Neural cell (in vitro differentiated cells): ENCODE measurements at regions not wholly inside any gene's neighbourhood (a gene's known extent, or its start where the extent isn't known, plus 50 kb on each side); places are given as distances from the start of the nearest gene placed in this dataset.

Experiments
- H2AFZ ChIP-seq: fragments of 200-600, 300-800 bp; sonication (generic), shearing (Covaris generic); 2 replicates; pipeline ENCODE4 v1.6.0; 2014; ENCODE audit warnings: low read depth, mild to moderate bottlenecking, antibody characterized with exemption, low read length, moderate library complexity
- H3F3A ChIP-seq: fragments of 200-600 bp; shearing (Covaris generic); 2 replicates; pipeline ENCODE4 v1.6.1; 2016; ENCODE audit warnings: mild to moderate bottlenecking, moderate library complexity, mixed read lengths, antibody characterized with exemption, low read length; ENCODE audit not compliant: insufficient read depth, poor library complexity, severe bottlenecking
- H3K27ac ChIP-seq: fragments of 200-600, 300-800 bp; sonication (generic), shearing (Covaris generic); 2 replicates; pipeline ENCODE4 v1.5.1; 2014; ENCODE audit warnings: mild to moderate bottlenecking, low read length, moderate library complexity
- H3K27me3 ChIP-seq: fragments of 300-800, 200-600 bp; sonication (generic), shearing (Covaris generic); 2 replicates; pipeline ENCODE4 v1.6.0; 2014; ENCODE audit warnings: mild to moderate bottlenecking, low read depth, low read length, moderate library complexity; ENCODE audit not compliant: insufficient read depth
- H3K36me3 ChIP-seq: fragments of 300-800, 200-600 bp; sonication (generic), shearing (Covaris generic); 2 replicates; pipeline ENCODE4 v1.5.1; 2014; ENCODE audit warnings: mild to moderate bottlenecking, antibody characterized with exemption, low read length, moderate library complexity; ENCODE audit not compliant: insufficient read depth
- H3K4me2 ChIP-seq: fragments of 300-800, 200-600 bp; sonication (generic), shearing (Covaris generic); 2 replicates; pipeline ENCODE4 v1.6.0; 2014; ENCODE audit warnings: mild to moderate bottlenecking, low read length
- H3K4me3 ChIP-seq: fragments of 300-800, 200-600 bp; sonication (generic), shearing (Covaris generic); 2 replicates; pipeline ENCODE4 v1.5.1; 2014; ENCODE audit warnings: mild to moderate bottlenecking, low read length, moderate library complexity
- H3K79me2 ChIP-seq: fragments of 200-600 bp; shearing (Covaris generic); replicated peaks from 2 replicates; pipeline ENCODE4 v1.6.0; 2014; ENCODE audit warnings: mild to moderate bottlenecking, low read length, moderate library complexity; ENCODE audit not compliant: insufficient read depth
- H3K9ac ChIP-seq: fragments of 300-800, 200-600 bp; sonication (generic), shearing (Covaris generic); 2 replicates; pipeline ENCODE4 v1.6.1; 2016; ENCODE audit warnings: mild to moderate bottlenecking, low read length, mixed read lengths
- H3K9me2 ChIP-seq: fragments of 200-600 bp; shearing (Covaris generic); 2 replicates; pipeline ENCODE4 v1.6.1; 2016; ENCODE audit warnings: mild to moderate bottlenecking, low read length, mixed read lengths; ENCODE audit not compliant: insufficient read depth
- H3K9me3 ChIP-seq: fragments of 200-600, 300-800 bp; sonication (generic), shearing (Covaris generic); 2 replicates; pipeline ENCODE4 v1.6.1; 2016; ENCODE audit warnings: mild to moderate bottlenecking, mixed run types, low read length, moderate library complexity, mixed read lengths
- H4K20me1 ChIP-seq: fragments of 200-600 bp; shearing (Covaris generic); 2 replicates; pipeline ENCODE4 v1.6.1; 2016; ENCODE audit warnings: mild to moderate bottlenecking, mixed run types; ENCODE audit not compliant: insufficient read depth
- CTCF ChIP-seq: fragments of 450-650 bp; IDR thresholded peaks from 2 replicates; pipeline ENCODE4 v1.5.1; 2014; ENCODE audit warnings: antibody characterized with exemption, mild to moderate bottlenecking, moderate library complexity; ENCODE audit not compliant: poor library complexity, severe bottlenecking
- EP300 ChIP-seq: fragments of 450-650 bp; conservative IDR thresholded peaks from 2 replicates; pipeline ENCODE4 v1.6.1; 2014; ENCODE audit warnings: antibody characterized with exemption, mild to moderate bottlenecking, moderate library complexity; ENCODE audit not compliant: poor library complexity, severe bottlenecking
- EZH2 ChIP-seq: fragments of 200-600, 300-800 bp; shearing (Covaris generic), sonication (generic); IDR thresholded peaks from 2 replicates; pipeline ENCODE4 v1.6.1; 2014; ENCODE audit warnings: antibody characterized with exemption, low read length, borderline replicate concordance, mild to moderate bottlenecking; ENCODE audit not compliant: insufficient read depth, poor library complexity, severe bottlenecking
- MXI1 ChIP-seq: fragments of 450-650 bp; conservative IDR thresholded peaks from 2 replicates; pipeline ENCODE4 v1.6.1; 2014; ENCODE audit warnings: antibody characterized with exemption, mild to moderate bottlenecking; ENCODE audit not compliant: poor library complexity, severe bottlenecking
- POLR2AphosphoS5 ChIP-seq: IDR thresholded peaks from 2 replicates; pipeline ENCODE4 v1.6.1; 2012
- RAD21 ChIP-seq: fragments of 450-650 bp; conservative IDR thresholded peaks from 2 replicates; pipeline ENCODE4 v1.6.1; 2014; ENCODE audit warnings: antibody characterized with exemption, mild to moderate bottlenecking, moderate library complexity
- SMC3 ChIP-seq: fragments of 450-650 bp; conservative IDR thresholded peaks from 2 replicates; pipeline ENCODE4 v1.6.1; 2014; ENCODE audit warnings: antibody characterized with exemption, mild to moderate bottlenecking, moderate library complexity; ENCODE audit not compliant: poor library complexity
- TAF1 ChIP-seq: IDR thresholded peaks from 2 replicates; pipeline ENCODE4 v1.6.1; 2012; ENCODE audit warnings: low read depth
- TF ChIP-seq, protein P1 (sequence below): IDR thresholded peaks from 2 replicates; pipeline ENCODE4 v1.6.1; 2012; ENCODE audit warnings: borderline replicate concordance

DNA sequence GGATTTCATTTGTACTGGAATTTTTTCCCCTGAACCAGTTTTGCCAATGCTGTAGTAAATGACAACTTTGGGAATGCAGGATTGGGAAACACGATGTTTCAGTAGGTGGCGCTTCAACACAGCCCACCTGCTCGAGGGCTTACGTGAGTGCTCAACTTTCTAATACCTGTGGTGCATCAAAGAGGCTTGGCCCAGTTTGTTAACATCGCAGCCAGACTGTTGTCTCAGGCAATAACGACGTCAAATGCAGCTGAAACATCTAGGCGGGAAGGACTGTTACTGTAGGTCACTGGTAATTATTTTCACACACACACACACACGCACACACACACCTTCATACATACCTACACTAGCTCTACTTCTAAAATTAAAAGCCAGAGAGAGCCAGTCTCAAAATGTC, 815.5 kb upstream of the SLC35B3 start:
- no peaks in the 10 kb centered on the region for H3K9me2 ChIP-seq
- no peak overlapping the region for H2AFZ ChIP-seq
- no peaks in the 10 kb centered on the region for H3K27me3 ChIP-seq
- no peak overlapping the region for H3K4me3 ChIP-seq
- H3K9me3 ChIP-seq: no peaks in the 10 kb centered on the region
- no peak overlapping the region for H3K4me2 ChIP-seq
- no peaks in the 10 kb centered on the region for H3K79me2 ChIP-seq
- no peak overlapping the region for H3K27ac ChIP-seq
- H3K9ac ChIP-seq: no peak overlapping the region
- H4K20me1 ChIP-seq: no peaks in the 10 kb centered on the region
- H3F3A ChIP-seq: no peaks in the 10 kb centered on the region
- TF ChIP-seq, protein P1, sequence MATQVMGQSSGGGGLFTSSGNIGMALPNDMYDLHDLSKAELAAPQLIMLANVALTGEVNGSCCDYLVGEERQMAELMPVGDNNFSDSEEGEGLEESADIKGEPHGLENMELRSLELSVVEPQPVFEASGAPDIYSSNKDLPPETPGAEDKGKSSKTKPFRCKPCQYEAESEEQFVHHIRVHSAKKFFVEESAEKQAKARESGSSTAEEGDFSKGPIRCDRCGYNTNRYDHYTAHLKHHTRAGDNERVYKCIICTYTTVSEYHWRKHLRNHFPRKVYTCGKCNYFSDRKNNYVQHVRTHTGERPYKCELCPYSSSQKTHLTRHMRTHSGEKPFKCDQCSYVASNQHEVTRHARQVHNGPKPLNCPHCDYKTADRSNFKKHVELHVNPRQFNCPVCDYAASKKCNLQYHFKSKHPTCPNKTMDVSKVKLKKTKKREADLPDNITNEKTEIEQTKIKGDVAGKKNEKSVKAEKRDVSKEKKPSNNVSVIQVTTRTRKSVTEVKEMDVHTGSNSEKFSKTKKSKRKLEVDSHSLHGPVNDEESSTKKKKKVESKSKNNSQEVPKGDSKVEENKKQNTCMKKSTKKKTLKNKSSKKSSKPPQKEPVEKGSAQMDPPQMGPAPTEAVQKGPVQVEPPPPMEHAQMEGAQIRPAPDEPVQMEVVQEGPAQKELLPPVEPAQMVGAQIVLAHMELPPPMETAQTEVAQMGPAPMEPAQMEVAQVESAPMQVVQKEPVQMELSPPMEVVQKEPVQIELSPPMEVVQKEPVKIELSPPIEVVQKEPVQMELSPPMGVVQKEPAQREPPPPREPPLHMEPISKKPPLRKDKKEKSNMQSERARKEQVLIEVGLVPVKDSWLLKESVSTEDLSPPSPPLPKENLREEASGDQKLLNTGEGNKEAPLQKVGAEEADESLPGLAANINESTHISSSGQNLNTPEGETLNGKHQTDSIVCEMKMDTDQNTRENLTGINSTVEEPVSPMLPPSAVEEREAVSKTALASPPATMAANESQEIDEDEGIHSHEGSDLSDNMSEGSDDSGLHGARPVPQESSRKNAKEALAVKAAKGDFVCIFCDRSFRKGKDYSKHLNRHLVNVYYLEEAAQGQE: no peak
- peak; percentile 89 for TF ChIP-seq SMC3
- peak; percentile 87 for TF ChIP-seq CTCF
- TF ChIP-seq RAD21: peak; percentile 91
- TF ChIP-seq EP300: no peak
- H3K36me3 ChIP-seq: no peaks in the 10 kb centered on the region

- Histone ChIP-seq H3K79me2 (no peaks in the 10 kb centered on the region), H3K27ac (no peak overlapping the region), H3K27me3 (no peaks in the 10 kb centered on the region), H2AFZ (no peak overlapping the region), H3F3A (no peaks in the 10 kb centered on the region), H3K4me3 (no peak overlapping the region), H3K4me2 (no peak overlapping the region), H3K9me3 (no peaks in the 10 kb centered on the region), H3K9ac (no peak overlapping the region), H3K36me3 (no peaks in the 10 kb centered on the region), H4K20me1 (no peaks in the 10 kb centered on the region), H3K9me2 (no peaks in the 10 kb centered on the region)
- TF ChIP-seq RAD21 (no peak), MXI1 (no peak), EP300 (no peak), CTCF (no peak), POLR2AphosphoS5 (no peak), TAF1 (no peak), SMC3 (no peak), EZH2 (no peak)
- TF ChIP-seq, protein P1: no peak
Measured at GRCh38 chr6:9248133-9248532, 812.8 kb upstream of the SLC35B3 start.
